Epithelial cell of prostate (primary cell): ENCODE measurements at regions not wholly inside any gene's neighbourhood (a gene's known extent, or its start where the extent isn't known, plus 50 kb on each side); places are given as distances from the start of the nearest gene placed in this dataset.
A peak's percentile ranks its signal among the peaks of the same experiment; 100 is the strongest.

ENCODE experiments used
- DNase-seq: peaks from one replicate; pipeline ENCODE4 v3.0.0-alpha.2; 2011; ENCODE audit warnings: low read depth, low spot score
- H3K27ac ChIP-seq: fragments of 450-650 bp; 2 replicates; pipeline ENCODE4 v1.5.1; 2017; ENCODE audit warnings: mild to moderate bottlenecking

DNA sequence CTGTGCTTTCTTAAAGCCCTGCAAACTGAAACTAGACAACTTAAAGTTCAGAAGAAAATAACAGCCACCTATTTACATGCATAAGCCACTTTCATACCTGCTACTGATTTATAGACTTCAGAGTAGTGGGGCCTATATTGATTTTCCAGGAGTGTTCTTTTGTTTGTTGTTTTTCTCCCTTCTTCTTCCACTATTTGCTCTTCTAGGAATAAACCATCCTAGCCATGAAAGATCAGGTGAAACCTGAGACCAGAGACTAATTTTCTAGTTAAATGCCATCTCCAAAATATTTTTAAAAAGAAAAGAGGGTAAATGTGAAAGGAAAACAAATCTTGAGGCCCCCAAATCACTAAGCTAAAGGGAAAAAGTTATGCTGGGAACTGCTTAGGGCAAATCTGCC, 72.4 kb upstream of the C1GALT1 start:
- H3K27ac ChIP-seq = no peak overlapping the region
- DNase-seq = no peak

DNA sequence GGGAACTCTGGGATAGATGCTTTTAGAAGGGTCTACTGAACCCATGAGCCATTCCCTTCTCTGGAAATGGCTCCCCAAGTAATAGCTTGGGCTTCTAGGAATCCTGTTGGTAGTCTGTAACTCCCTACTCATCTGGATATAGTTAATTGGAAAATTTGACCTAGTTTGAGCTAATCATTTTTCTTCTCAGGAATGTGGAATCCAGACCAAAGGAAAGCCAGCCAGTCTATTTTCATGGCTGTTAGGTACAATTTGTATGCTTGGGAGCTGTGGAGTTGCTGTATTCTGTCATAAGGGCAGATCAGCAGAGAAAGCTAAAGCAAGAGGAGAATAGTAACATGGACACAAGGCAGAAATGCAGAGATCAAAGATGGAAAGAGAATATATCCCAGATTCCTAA, 71.6 kb upstream of the C1GALT1 start:
- DNase-seq = no peak
- H3K27ac ChIP-seq = no peak overlapping the region

DNA sequence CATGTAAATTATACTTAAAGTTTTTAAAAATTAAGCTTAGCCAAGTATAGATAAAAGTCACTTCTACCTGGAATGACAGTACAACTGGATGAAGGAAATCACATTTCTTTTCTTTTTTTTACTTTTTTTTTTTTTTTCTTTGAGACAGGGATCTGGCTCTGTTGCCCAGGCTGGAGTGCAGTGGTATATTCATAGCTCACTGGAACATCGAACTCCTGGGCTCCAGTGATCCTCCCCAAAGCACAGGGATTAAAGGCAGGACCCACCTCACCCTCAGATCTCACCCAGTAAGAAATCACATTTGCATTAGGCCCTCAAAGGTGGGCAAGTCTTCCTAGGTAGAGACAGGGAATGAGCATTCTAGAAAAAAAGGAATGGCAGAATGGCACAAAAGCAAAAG, 69.5 kb upstream of the C1GALT1 start:
- DNase-seq = no peak

DNA sequence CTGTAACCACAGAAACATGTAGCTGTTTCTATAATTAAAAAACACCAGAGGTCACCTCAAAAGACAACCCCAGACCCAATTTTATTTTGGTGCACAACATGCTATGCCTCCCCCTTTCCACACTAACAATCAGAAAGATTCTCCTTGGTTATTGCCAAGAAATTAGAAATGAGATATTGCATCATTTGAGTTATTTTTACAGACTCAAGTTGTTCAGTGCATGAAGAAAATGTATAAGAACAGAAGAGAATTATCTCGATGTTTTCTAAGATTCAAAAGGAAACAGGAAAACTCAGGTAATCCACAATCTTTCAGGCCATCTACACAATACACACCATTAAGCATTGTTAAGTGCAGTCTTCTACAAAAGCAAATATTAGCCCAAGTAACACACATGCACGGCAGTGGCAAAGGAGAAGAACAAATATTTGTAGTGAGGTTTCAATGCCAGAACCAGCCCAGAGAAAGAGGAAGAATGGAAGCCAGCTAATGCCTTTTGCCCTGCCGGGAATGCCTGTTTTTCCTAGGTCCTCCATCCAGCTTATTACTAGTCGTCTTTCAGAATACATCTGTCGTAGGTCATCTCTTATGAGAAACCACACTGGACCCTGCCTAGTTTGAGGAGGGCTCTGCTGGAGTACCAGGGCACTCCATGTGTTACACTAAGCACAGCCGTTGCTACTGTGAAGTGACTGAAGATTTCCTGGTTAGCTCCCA, 67.6 kb upstream of the C1GALT1 start:
- no peak for DNase-seq
- no peak overlapping the region for H3K27ac ChIP-seq

More for the DNA sequence above, 69.5 kb upstream of the C1GALT1 start:
- no peak overlapping the region for H3K27ac ChIP-seq

DNA sequence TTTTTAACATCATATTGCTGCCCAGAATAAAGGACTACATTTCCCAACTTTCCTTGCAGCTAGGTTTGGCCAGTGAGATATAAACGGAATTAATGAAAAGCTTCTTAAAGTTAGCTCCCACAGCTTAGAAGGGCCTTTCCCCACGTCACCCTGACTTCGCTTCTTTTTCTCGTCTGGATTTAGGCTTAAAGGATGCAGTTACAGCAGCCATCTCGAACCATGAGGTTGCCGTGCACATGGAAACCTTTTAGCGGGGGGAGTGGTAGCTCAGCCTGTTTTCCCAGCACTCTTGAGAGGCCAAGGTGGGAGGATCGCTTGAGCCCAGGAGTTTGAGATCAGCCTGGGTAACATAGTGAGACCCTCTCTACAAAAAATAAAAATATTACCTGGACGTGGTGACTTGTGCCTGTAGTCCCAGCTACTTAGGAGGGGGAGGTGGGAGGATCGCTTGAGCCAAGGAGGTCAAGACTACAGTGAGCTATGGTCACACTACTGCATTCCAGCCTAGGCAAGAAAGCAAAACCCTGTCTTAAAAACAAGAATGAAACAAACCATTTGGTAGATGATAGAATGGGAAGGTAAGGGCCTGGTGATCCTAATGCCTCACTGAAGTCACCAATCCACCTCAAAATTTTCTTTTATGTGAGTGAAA, 64.3 kb upstream of the C1GALT1 start:
- DNase-seq = no peak
- no peak overlapping the region for H3K27ac ChIP-seq

DNA sequence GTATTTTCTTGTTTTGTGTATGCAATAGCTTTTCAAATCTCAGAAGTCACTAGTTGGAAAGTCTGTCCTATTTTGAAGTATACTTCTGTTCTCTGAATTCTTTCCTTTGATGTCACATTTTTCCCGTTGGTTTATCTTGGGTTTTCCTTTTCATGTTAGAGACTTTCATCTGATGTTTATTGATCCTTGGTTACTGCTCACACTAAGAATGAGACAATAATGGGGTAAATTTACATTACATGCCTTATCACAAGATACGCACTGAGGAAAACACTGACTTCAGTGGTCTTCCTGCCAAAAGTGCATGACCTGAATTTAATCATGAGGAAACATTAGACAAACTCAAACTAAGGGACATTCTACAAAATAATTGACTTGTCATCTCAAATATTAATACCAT, 63.5 kb upstream of the C1GALT1 start:
- no peak overlapping the region for H3K27ac ChIP-seq

DNA sequence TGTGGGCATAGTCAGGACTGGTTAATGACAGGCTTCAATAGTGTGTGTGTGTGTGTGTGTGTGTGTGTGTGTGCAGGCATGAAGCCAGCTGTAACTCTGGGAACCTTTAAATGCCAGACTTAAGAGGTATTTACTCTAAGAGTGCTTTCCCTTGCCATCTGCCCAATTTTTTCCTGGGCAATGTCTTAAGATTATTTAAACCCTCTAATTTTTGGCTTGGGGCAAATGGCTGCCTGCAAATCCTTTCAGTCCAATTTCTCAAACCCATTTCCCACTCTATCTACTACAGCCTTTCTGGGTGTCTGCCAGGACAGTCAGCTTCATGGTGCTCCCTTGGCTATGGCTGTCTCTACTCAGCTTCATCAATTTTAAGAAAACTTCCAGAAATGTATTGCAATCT, 62.6 kb upstream of the C1GALT1 start:
- H3K27ac ChIP-seq = no peak overlapping the region

More for the DNA sequence above, 63.5 kb upstream of the C1GALT1 start:
- DNase-seq = no peak

DNA sequence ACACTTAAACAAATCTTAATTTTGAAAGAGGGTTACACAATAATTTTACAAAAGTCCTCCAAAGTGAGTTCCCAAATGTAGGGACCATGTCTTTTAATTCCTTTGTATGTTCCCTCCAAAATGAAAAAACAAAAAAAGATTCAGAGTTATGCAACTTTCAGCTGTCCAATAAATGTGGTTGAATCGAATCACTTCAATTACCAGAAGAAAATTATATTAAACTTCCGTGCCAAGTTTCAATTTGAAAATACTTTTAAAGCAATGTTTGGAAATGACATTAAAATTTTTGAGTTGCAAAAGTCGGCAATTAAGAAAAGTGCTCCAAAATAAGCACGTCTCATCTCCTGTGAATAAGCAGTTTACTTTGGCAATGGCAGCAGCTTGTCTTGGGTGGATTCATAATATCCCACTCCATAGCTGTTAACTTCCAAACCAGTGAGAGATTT, 60.3 kb upstream of the C1GALT1 start:
- no peak for DNase-seq
- no peak overlapping the region for H3K27ac ChIP-seq

More for the DNA sequence above, 62.6 kb upstream of the C1GALT1 start:
- DNase-seq = no peak

DNA sequence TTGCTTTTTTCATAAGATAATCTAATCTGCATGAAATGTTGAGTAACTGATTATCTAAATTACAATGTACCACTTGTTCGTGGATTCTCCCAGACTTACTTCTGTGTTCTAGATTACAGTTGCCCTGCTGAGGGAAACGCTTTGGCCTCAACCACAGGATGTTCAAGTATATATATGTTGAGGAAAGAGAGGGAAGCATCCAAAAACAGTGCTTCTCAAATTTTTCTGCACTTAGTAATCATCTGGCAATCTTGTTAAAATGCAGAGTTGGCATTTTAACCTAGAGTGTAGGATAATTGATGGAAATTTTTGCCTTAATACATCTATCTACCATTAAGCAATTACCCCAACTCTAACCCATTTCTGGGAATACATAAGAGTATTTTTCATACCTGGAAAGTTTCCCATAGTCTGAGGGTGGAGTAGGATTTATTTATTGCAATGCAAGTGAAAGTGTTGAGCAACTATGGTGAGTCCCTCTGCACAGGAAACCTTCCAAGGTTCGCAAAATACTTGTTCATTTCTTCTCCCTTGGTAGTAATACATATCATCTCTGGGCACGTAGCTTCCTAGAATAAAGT, 59.6 kb upstream of the C1GALT1 start:
- DNase-seq = peak; percentile 14
- no peak overlapping the region for H3K27ac ChIP-seq

DNA sequence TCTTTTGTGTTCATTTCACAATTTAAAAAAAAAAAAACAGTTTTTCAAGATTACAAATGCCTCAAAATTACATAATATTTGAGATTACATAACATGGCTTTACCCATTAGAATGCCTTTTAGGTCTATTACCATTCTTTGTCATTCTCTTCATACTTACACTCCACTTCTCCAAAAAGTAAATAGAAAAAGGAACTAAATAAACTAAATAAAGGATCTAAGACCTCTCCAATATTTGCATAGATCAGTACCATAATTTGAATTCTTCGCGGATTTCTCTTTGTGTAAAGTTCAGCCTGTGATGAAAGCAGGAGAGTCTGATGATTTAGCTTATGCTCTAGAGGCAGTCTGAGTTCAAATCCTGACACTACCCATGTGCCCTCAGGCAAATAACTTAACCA, 56.4 kb upstream of the C1GALT1 start:
- no peak overlapping the region for H3K27ac ChIP-seq

DNA sequence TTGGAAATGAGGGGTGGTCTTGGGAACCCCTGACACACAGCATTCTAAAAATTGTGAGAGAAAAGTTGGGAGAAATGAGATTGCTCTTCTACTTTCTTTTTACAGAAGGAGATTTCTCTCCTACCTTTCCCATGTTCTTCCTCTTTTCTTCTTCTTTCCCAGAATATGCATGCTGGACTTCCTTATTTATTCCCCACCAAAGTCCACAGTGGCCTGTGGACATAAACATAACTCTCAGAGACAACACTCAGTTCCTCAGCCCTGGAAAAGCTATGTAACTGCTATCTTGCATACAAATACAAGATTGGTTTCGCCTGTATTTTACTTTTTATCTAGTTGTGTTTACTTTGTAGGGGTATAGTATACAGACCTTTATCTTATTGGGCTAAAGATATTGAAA, 54.6 kb upstream of the C1GALT1 start:
- DNase-seq = no peak
- no peak overlapping the region for H3K27ac ChIP-seq

More for the DNA sequence above, 56.4 kb upstream of the C1GALT1 start:
- no peak for DNase-seq

DNA sequence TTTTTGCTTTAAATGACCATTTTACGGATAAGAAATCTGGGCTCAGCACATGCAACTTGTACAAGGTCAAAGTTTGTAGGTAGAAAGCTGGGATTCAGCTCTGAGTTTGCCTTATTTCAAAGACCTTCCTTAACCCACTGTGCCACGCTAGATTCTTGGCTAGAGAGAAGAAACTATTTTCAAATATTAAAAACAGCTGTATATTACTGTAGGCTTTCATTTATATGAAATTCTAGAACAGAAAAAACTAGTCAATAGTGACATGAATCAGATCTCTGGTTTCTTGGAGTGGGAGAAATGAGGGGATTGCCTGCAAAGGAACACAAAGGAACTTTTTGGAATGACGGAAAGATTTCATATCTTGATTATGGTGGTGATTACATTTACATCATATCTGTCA, 53.0 kb upstream of the C1GALT1 start:
- DNase-seq = no peak
- no peak overlapping the region for H3K27ac ChIP-seq

DNA sequence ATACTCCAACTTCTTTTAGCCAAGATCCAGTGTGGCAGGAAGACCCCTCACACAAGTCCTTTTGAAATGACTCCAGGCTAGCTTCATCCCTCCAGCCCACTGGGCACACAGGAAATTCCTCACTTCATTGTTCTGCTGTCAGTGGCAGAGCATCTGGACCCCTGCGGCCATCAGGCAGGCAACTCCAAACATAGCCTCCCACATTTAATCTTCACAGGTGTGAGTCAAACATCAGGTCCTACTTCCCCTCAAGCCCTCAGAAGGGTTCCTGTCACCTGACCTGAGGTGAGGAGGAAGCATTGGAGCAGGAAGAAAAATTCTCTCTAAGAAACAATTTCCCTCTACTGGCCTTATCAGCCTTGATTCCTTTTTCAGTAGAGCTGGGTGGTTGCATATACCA, 51.1 kb upstream of the C1GALT1 start:
- no peak for DNase-seq

More for the DNA sequence above, 51.1 kb upstream of the C1GALT1 start:
- no peak overlapping the region for H3K27ac ChIP-seq
